CD4-positive, alpha-beta T cell treated with Interleukin-6 at 100 ng/mL for 8 hours (primary cell): ENCODE measurements at regions not wholly inside any gene's neighbourhood (a gene's known extent, or its start where the extent isn't known, plus 50 kb on each side); places are given as distances from the start of the nearest gene placed in this dataset.

Experiments
- DNase-seq: peaks from one replicate; pipeline ENCODE4 v3.0.0-alpha.2; 2020; ENCODE audit warnings: mixed read lengths, low spot score

GRCh38 chr16:51592001-51592501 is 441.0 kb upstream of the SALL1 start:
- DNase-seq, result no peak

GRCh38 chr16:51591480-51591879 is 440.4 kb upstream of the SALL1 start:
- DNase-seq, result no peak

GRCh38 chr16:51579652-51580360 is 428.7 kb upstream of the SALL1 start:
- no peak for DNase-seq

GRCh38 chr16:51577621-51578303 is 426.7 kb upstream of the SALL1 start:
- DNase-seq, result no peak

GRCh38 chr16:51576498-51577195 is 425.6 kb upstream of the SALL1 start:
- DNase-seq, result no peak

- DNase-seq, result no peak
These were observed 422.1 kb upstream of the SALL1 start for GRCh38 chr16:51573191-51573590.

- no peak for DNase-seq
These were observed 418.3 kb upstream of the SALL1 start for GRCh38 chr16:51569203-51569931.

GRCh38 chr16:51567911-51568310 is 416.8 kb upstream of the SALL1 start:
- DNase-seq, result no peak

- no peak for DNase-seq
These were observed 414.1 kb upstream of the SALL1 start for GRCh38 chr16:51565184-51565583.

GRCh38 chr16:51562891-51563290 is 411.8 kb upstream of the SALL1 start:
- DNase-seq, result no peak

- DNase-seq, result no peak
These were observed 408.8 kb upstream of the SALL1 start for GRCh38 chr16:51559901-51560300.

- DNase-seq, result no peak
These were observed 406.6 kb upstream of the SALL1 start for GRCh38 chr16:51557670-51558069.

GRCh38 chr16:51556694-51557340 is 405.7 kb upstream of the SALL1 start:
- DNase-seq, result no peak

GRCh38 chr16:51553910-51554309 is 402.8 kb upstream of the SALL1 start:
- no peak for DNase-seq

- no peak for DNase-seq
These were observed 402.2 kb upstream of the SALL1 start for GRCh38 chr16:51553314-51553713.

- no peak for DNase-seq
These were observed 399.8 kb upstream of the SALL1 start for GRCh38 chr16:51550800-51551347.

- no peak for DNase-seq
These were observed 398.8 kb upstream of the SALL1 start for GRCh38 chr16:51549836-51550235.

GRCh38 chr16:51545951-51546350 is 394.9 kb upstream of the SALL1 start:
- no peak for DNase-seq

- DNase-seq, result no peak
These were observed 393.9 kb upstream of the SALL1 start for GRCh38 chr16:51544851-51545467.

- no peak for DNase-seq
These were observed 392.9 kb upstream of the SALL1 start for GRCh38 chr16:51543971-51544370.
